ENCODE measurements at regions not wholly inside any gene's neighbourhood (a gene's known extent, or its start where the extent isn't known, plus 50 kb on each side); places are given as distances from the start of the nearest gene placed in this dataset.

DNA sequence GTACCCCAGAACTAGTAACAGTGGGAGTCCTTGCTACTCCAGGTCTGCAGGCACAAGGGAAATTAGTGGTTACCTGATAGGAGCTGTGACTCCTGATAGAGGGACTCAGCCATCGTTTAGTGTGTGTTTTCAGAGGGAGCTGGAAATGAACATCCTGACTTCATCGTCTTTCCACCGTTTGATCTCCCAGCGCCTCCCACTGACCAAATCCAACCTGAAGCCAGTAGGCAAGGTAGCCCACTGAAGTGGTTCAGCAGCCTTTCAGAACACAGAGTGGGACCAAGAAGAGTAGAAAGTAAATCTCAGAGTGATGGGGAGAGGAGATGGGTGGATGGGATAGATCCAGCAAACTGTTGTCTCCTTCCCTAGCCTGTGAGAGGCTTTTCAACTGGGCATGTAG lies 385.9 kb downstream of the INSC start:
- Histone ChIP-seq H3K9me3 (no peaks in the 10 kb centered on the region), H3K4me3 (no peak overlapping the region), H3K4me1 (no peaks in the 10 kb centered on the region), H3K27ac (no peak overlapping the region), H3K27me3 (no peaks in the 10 kb centered on the region), H3K36me3 (no peaks in the 10 kb centered on the region)
- intact Hi-C loops (cut with DNase I; ENCODE audit: low total_unique reads): no loop called here
- TF ChIP-seq, protein P1, sequence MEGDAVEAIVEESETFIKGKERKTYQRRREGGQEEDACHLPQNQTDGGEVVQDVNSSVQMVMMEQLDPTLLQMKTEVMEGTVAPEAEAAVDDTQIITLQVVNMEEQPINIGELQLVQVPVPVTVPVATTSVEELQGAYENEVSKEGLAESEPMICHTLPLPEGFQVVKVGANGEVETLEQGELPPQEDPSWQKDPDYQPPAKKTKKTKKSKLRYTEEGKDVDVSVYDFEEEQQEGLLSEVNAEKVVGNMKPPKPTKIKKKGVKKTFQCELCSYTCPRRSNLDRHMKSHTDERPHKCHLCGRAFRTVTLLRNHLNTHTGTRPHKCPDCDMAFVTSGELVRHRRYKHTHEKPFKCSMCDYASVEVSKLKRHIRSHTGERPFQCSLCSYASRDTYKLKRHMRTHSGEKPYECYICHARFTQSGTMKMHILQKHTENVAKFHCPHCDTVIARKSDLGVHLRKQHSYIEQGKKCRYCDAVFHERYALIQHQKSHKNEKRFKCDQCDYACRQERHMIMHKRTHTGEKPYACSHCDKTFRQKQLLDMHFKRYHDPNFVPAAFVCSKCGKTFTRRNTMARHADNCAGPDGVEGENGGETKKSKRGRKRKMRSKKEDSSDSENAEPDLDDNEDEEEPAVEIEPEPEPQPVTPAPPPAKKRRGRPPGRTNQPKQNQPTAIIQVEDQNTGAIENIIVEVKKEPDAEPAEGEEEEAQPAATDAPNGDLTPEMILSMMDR (IDR thresholded peaks at IDR 0.05): no peak
- TF ChIP-seq POLR2A (IDR thresholded peaks at IDR 0.05): no peak
- no peak for TF ChIP-seq POLR2AphosphoS5 (IDR thresholded peaks at IDR 0.05)
- no peak for DNase-seq (ENCODE audit: low spot score in 2 of 2)

DNA sequence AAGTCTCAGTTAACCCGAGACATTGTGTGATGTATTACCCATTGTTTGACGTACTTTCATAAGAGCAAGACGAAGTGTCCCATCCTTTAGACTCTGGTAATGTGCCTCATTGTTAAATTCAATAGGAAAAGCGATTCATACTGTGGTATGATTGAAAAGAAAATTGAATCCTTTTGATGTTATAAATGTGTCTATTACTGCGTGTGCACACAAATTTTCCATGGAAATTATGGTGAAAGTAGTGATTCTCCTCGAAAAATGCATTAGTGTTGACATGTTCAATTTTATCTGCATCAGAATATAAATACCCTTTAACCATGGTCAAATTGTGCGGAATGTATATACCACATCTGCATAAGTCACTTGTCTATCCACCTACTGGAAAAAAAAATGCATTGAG lies 386.8 kb downstream of the INSC start:
- intact Hi-C loops (cut with DNase I; ENCODE audit: low total_unique reads): no loop called here
- no peak for DNase-seq (ENCODE audit: low spot score in 2 of 2)
- TF ChIP-seq, protein P1 (IDR thresholded peaks at IDR 0.05): no peak
- no peak for TF ChIP-seq POLR2AphosphoS5 (IDR thresholded peaks at IDR 0.05)
- no peak for TF ChIP-seq POLR2A (IDR thresholded peaks at IDR 0.05)
- Histone ChIP-seq H3K9me3 (no peaks in the 10 kb centered on the region), H3K27ac (no peak overlapping the region), H3K27me3 (no peaks in the 10 kb centered on the region), H3K4me1 (no peaks in the 10 kb centered on the region), H3K36me3 (no peaks in the 10 kb centered on the region), H3K4me3 (no peak overlapping the region)

DNA sequence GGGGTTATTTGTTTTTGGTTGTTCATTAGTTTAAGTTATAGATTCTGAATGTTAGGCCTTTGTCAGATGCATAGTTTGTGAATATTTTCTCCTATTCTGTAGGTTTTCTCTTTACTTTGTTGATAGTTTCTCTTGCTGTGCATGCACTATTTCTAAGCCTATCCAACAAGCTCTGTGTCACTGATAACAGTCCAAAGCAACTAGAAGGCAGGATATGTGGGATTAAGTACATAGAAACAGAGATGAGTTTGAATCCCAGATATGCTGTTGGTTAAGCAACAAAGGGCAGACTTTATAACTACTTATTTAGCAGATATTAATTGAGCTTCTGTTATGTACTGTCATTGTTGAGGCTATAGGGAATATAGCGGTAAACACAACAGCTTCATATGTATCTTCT lies 390.4 kb downstream of the INSC start:
- no peaks in the 10 kb centered on the region for H3K36me3 ChIP-seq
- no peak for DNase-seq (ENCODE audit: low spot score in 2 of 2)
- H3K4me3 ChIP-seq: no peak overlapping the region
- no peaks in the 10 kb centered on the region for H3K9me3 ChIP-seq
- no peaks in the 10 kb centered on the region for H3K27me3 ChIP-seq
- H3K4me1 ChIP-seq: no peaks in the 10 kb centered on the region
- no peak overlapping the region for H3K27ac ChIP-seq
- intact Hi-C loops (cut with DNase I; ENCODE audit: low total_unique reads): no loop called here
- no peak for TF ChIP-seq POLR2A (IDR thresholded peaks at IDR 0.05)
- TF ChIP-seq POLR2AphosphoS5 (IDR thresholded peaks at IDR 0.05): no peak
- TF ChIP-seq, protein P1 (IDR thresholded peaks at IDR 0.05): no peak

DNA sequence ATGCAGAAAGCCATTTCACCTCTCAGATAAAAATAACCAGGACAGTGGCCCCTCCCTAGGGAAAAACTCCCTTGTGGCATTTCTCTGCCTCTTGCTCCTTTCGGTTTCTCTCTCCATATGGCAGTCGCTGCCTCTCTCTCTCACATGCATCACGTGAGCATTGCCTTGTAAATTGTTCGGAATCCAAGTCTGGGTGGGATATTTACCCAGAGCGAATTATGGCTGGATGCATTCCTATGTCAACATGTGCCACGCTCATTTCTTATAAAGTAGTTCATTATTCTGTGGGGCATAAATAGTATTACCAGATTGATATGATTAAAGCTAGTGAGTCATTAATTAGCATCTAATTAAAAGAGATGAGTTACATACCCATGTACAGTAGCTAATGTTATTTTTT lies 392.9 kb downstream of the INSC start:
- no peaks in the 10 kb centered on the region for H3K27me3 ChIP-seq
- DNase-seq (ENCODE audit: low spot score in 2 of 2): no peak
- H3K36me3 ChIP-seq: no peaks in the 10 kb centered on the region
- intact Hi-C loops (cut with DNase I; ENCODE audit: low total_unique reads): no loop called here
- H3K4me1 ChIP-seq: no peaks in the 10 kb centered on the region
- H3K4me3 ChIP-seq: no peak overlapping the region
- TF ChIP-seq, protein P1 (IDR thresholded peaks at IDR 0.05): no peak
- TF ChIP-seq POLR2AphosphoS5 (IDR thresholded peaks at IDR 0.05): no peak
- peaks cover 0 to 3% of the 10 kb centered on the region in 2 donors for H3K9me3 ChIP-seq
- no peak overlapping the region for H3K27ac ChIP-seq

DNA sequence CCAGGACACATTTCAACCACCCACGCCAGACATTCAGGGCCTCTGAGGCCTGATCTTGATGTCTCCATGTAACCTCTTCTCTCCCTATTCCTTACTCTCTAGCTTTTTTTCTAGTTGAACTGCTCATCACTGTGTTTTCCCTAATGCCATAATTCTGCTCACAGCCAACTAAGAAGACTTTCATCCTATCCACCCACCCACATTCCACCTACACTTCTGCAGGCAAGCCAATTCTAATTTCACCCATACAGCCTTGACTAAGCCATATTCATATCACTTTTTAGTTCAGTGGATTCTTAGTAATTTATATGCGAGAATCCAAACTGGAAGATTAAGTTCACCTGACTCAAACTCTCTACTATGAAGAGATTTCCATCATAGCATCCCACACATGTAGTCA lies 394.4 kb downstream of the INSC start:
- TF ChIP-seq POLR2A (IDR thresholded peaks at IDR 0.05) (no peak), POLR2AphosphoS5 (IDR thresholded peaks at IDR 0.05) (no peak)
- TF ChIP-seq, protein P1 (IDR thresholded peaks at IDR 0.05): no peak
- Histone ChIP-seq H3K27me3 (no peaks in the 10 kb centered on the region), H3K9me3 (peaks cover 0 to 7% of the 10 kb centered on the region in 2 donors), H3K27ac (no peak overlapping the region), H3K36me3 (no peaks in the 10 kb centered on the region), H3K4me1 (no peaks in the 10 kb centered on the region), H3K4me3 (no peak overlapping the region)
- no peak for DNase-seq (ENCODE audit: low spot score in 2 of 2)
- intact Hi-C loops (cut with DNase I; ENCODE audit: low total_unique reads): no loop called here

All from breast epithelium (tissue), 4 donors.